GM21529 (cell line): ENCODE measurements at regions not wholly inside any gene's neighbourhood (a gene's known extent, or its start where the extent isn't known, plus 50 kb on each side); places are given as distances from the start of the nearest gene placed in this dataset.

Experiments used
- ATAC-seq: cut with Tn5 transposase; IDR thresholded peaks from one replicate; pipeline ENCODE4 v1.9.1; 2021; ENCODE audit not compliant: unreplicated experiment

GRCh38 chr11:121755906-121756305, 303.1 kb upstream of the SORL1-AS1 start:
- no peak for ATAC-seq

- ATAC-seq = no peak
Observed at GRCh38 chr11:121755191-121755590, 302.4 kb upstream of the SORL1-AS1 start.

- no peak for ATAC-seq
Observed at GRCh38 chr11:121754598-121754997, 301.8 kb upstream of the SORL1-AS1 start.

GRCh38 chr11:121749691-121750090, 296.9 kb upstream of the SORL1-AS1 start:
- ATAC-seq = no peak

GRCh38 chr11:121748068-121748467, 295.3 kb upstream of the SORL1-AS1 start:
- ATAC-seq = no peak

GRCh38 chr11:121743285-121743684, 290.5 kb upstream of the SORL1-AS1 start:
- ATAC-seq = no peak

GRCh38 chr11:121741761-121742361, 289.1 kb upstream of the SORL1-AS1 start:
- no peak for ATAC-seq

GRCh38 chr11:121741351-121741760, 288.6 kb upstream of the SORL1-AS1 start:
- ATAC-seq = no peak

- no peak for ATAC-seq
Observed at GRCh38 chr11:121740902-121741301, 288.1 kb upstream of the SORL1-AS1 start.

- ATAC-seq = no peak
Observed at GRCh38 chr11:121733858-121734257, 281.1 kb upstream of the SORL1-AS1 start.

- no peak for ATAC-seq
Observed at GRCh38 chr11:121727942-121728341, 275.2 kb upstream of the SORL1-AS1 start.

GRCh38 chr11:121723246-121723741, 270.5 kb upstream of the SORL1-AS1 start:
- ATAC-seq = no peak

- ATAC-seq = no peak
Observed at GRCh38 chr11:121722431-121723245, 269.9 kb upstream of the SORL1-AS1 start.

- ATAC-seq = no peak
Observed at GRCh38 chr11:121721961-121722360, 269.2 kb upstream of the SORL1-AS1 start.

- no peak for ATAC-seq
Observed at GRCh38 chr11:121721448-121721847, 268.7 kb upstream of the SORL1-AS1 start.

GRCh38 chr11:121717296-121717695, 264.5 kb upstream of the SORL1-AS1 start:
- no peak for ATAC-seq

GRCh38 chr11:121716060-121716459, 263.3 kb upstream of the SORL1-AS1 start:
- no peak for ATAC-seq

GRCh38 chr11:121715405-121715804, 262.6 kb upstream of the SORL1-AS1 start:
- ATAC-seq = no peak

GRCh38 chr11:121714351-121714750, 261.6 kb upstream of the SORL1-AS1 start:
- no peak for ATAC-seq

GRCh38 chr11:121711939-121712338, 259.2 kb upstream of the SORL1-AS1 start:
- ATAC-seq = no peak

GRCh38 chr11:121711236-121711635, 258.5 kb upstream of the SORL1-AS1 start:
- ATAC-seq = no peak

GRCh38 chr11:121706884-121707420, 254.2 kb upstream of the SORL1-AS1 start:
- no peak for ATAC-seq
